H1 (cell line): ENCODE measurements at regions not wholly inside any gene's neighbourhood (a gene's known extent, or its start where the extent isn't known, plus 50 kb on each side); places are given as distances from the start of the nearest gene placed in this dataset.

Experiments
- CTCF ChIA-PET: fragments of 300-600 bp; sonication (Branson Sonifier 250); formaldehyde crosslinking; loops from one replicate; lab custom pipeline; 2021; ENCODE audit not compliant: partially characterized antibody; lab: Charles Lee
- POLR2A ChIA-PET: fragments of 300-600 bp; sonication (Branson Sonifier 250); formaldehyde crosslinking; loops from one replicate; lab custom pipeline; 2021; ENCODE audit warnings: inconsistent platforms; ENCODE audit not compliant: partially characterized antibody; lab: Charles Lee
- DNase-seq, 2 experiments: peaks; one replicate each; pipeline versions ENCODE4 v3.0.0 to v3.0.0-alpha.2; 2010 to 2022; ENCODE audit warnings: low spot score in 2 of 2, low read depth in 1 of 2, mixed read lengths in 1 of 2
- FAIRE-seq: peaks from 2 replicates; lab custom pipeline; 2011; peaks lifted over from hg19 to GRCh38; lab: Jason Lieb, UNC
- H2AFZ ChIP-seq: 2 replicates; pipeline ENCODE4 v1.8.1; 2012; ENCODE audit warnings: low read length, inconsistent platforms
- H2AK5ac ChIP-seq: 2 replicates; pipeline ENCODE4 v1.6.1; 2013; ENCODE audit warnings: low read depth, low read length
- H2BK120ac ChIP-seq: replicated peaks from 2 replicates; pipeline ENCODE3; 2013; ENCODE audit warnings: low read depth, low read length, inconsistent platforms
- H2BK12ac ChIP-seq: 2 replicates; pipeline ENCODE4 v1.6.1; 2013; ENCODE audit warnings: low read depth, low read length
- H2BK15ac ChIP-seq: 2 replicates; pipeline ENCODE4 v1.6.1; 2013; ENCODE audit warnings: low read length
- H2BK20ac ChIP-seq: 2 replicates; pipeline ENCODE4 v1.6.1; 2013; ENCODE audit warnings: low read length
- H2BK5ac ChIP-seq: 2 replicates; pipeline ENCODE4 v1.6.1; 2013; ENCODE audit warnings: low read depth, low read length
- H3K14ac ChIP-seq: 2 replicates; pipeline ENCODE4 v1.6.1; 2013; ENCODE audit warnings: inconsistent platforms; ENCODE audit not compliant: insufficient read length
- H3K18ac ChIP-seq: 2 replicates; pipeline ENCODE4 v1.6.1; 2013; ENCODE audit warnings: low read length; ENCODE audit errors: extremely low read depth
- H3K23ac ChIP-seq: 2 replicates; pipeline ENCODE4 v1.6.1; 2013; ENCODE audit warnings: inconsistent platforms; ENCODE audit not compliant: insufficient read length
- H3K23me2 ChIP-seq: 2 replicates; pipeline ENCODE4 v1.6.1; 2013; ENCODE audit warnings: low read depth, low read length
- H3K27ac ChIP-seq: 2 replicates; pipeline ENCODE4 v1.6.1; 2011; ENCODE audit warnings: low read depth, low read length, inconsistent platforms
- H3K27me3 ChIP-seq, 4 experiments: replicated peaks in 1 of 4; 1 replicate in 1 of 4; 2 replicates in 3 of 4; pipeline versions ENCODE4 v1.6.1 to v1.8.1; 2011 to 2013; ENCODE audit warnings: low read length in 3 of 4, mild to moderate bottlenecking in 3 of 4, inconsistent platforms in 2 of 4, mixed read lengths in 2 of 4, moderate library complexity in 1 of 4; ENCODE audit not compliant: control insufficient read depth in 3 of 4, insufficient read depth in 3 of 4; ENCODE audit errors: extremely low read depth in 1 of 4
- H3K36me3 ChIP-seq, 4 experiments: 2 replicates each; pipeline versions ENCODE4 v1.6.1 to v1.8.1; 2011 to 2013; ENCODE audit warnings: mild to moderate bottlenecking in 4 of 4, low read length in 3 of 4, moderate library complexity in 2 of 4, control low read depth in 1 of 4, inconsistent platforms in 1 of 4; ENCODE audit not compliant: insufficient read depth in 4 of 4, control insufficient read depth in 2 of 4
- H3K4ac ChIP-seq: replicated peaks from 2 replicates; pipeline ENCODE3; 2013; ENCODE audit warnings: low read length, low read depth, mixed read lengths, inconsistent platforms; ENCODE audit not compliant: insufficient read length
- H3K4me1 ChIP-seq, 4 experiments: replicated peaks in 1 of 4; 1 replicate in 1 of 4; 2 replicates in 3 of 4; pipeline versions ENCODE4 v1.6.1 to v1.8.1; 2011 to 2013; ENCODE audit warnings: low read length in 3 of 4, inconsistent platforms in 2 of 4, mixed read lengths in 1 of 4; ENCODE audit not compliant: insufficient read depth in 4 of 4, control insufficient read depth in 3 of 4
- H3K4me2 ChIP-seq, 2 experiments: 2 replicates each; pipeline versions ENCODE4 v1.6.1 to v1.8.1; 2011 to 2013; ENCODE audit warnings: low read depth in 2 of 2, low read length in 2 of 2, control low read depth in 1 of 2, inconsistent platforms in 1 of 2, mild to moderate bottlenecking in 1 of 2; ENCODE audit not compliant: insufficient read depth in 1 of 2
- H3K4me3 ChIP-seq, 4 experiments: fragments of 200-600, 300-600 bp in 1 of 4; sonication (generic), shearing (Covaris generic), sonication (Bioruptor Twin) in 1 of 4; 2 replicates each; pipeline versions ENCODE4 v1.5.1 to v1.8.1; 2011 to 2016; ENCODE audit warnings: low read length in 4 of 4, low read depth in 3 of 4, control low read depth in 2 of 4, inconsistent platforms in 2 of 4, mild to moderate bottlenecking in 2 of 4, mixed read lengths in 1 of 4, moderate library complexity in 1 of 4; ENCODE audit not compliant: insufficient read depth in 2 of 4; ENCODE audit errors: extremely low read depth in 1 of 4
- H3K56ac ChIP-seq: replicated peaks from 2 replicates; pipeline ENCODE3; 2013; ENCODE audit warnings: low read depth, mild to moderate bottlenecking, mixed read lengths, low read length, inconsistent platforms; ENCODE audit not compliant: insufficient read length
- H3K79me1 ChIP-seq: 2 replicates; pipeline ENCODE4 v1.6.1; 2013; ENCODE audit warnings: low read depth, low read length, control low read depth
- H3K79me2 ChIP-seq, 2 experiments: 2 replicates each; pipeline versions ENCODE4 v1.6.1 to v1.8.1; 2012 to 2013; ENCODE audit warnings: low read length in 2 of 2, mild to moderate bottlenecking in 2 of 2, inconsistent platforms in 1 of 2; ENCODE audit not compliant: insufficient read depth in 2 of 2, control insufficient read depth in 1 of 2
- H3K9ac ChIP-seq, 4 experiments: replicated peaks in 1 of 4; 1 replicate in 1 of 4; 2 replicates in 3 of 4; pipeline versions ENCODE4 v1.6.1 to v1.8.1; 2011 to 2013; ENCODE audit warnings: low read depth in 3 of 4, low read length in 3 of 4, control low read depth in 2 of 4, mild to moderate bottlenecking in 2 of 4, moderate library complexity in 2 of 4, inconsistent platforms in 1 of 4; ENCODE audit errors: extremely low read depth in 1 of 4
- H3K9me3 ChIP-seq, 2 experiments: 2 replicates each; pipeline versions ENCODE4 v1.6.1 to v1.8.1; 2012 to 2013; ENCODE audit warnings: mild to moderate bottlenecking in 2 of 2, moderate library complexity in 2 of 2, control low read depth in 1 of 2, inconsistent platforms in 1 of 2, low read depth in 1 of 2, low read length in 1 of 2, mixed read lengths in 1 of 2; ENCODE audit not compliant: insufficient read depth in 2 of 2
- H4K20me1 ChIP-seq, 2 experiments: replicated peaks in 1 of 2; 2 replicates each; pipeline versions ENCODE3 to v1.8.1; 2011 to 2013; ENCODE audit warnings: inconsistent platforms in 2 of 2, low read length in 2 of 2, mild to moderate bottlenecking in 1 of 2; ENCODE audit not compliant: insufficient read depth in 2 of 2, control insufficient read depth in 1 of 2
- H4K5ac ChIP-seq: 2 replicates; pipeline ENCODE4 v1.6.1; 2013; ENCODE audit warnings: low read length, low read depth, mixed read lengths, inconsistent platforms; ENCODE audit not compliant: insufficient read length
- H4K8ac ChIP-seq: 2 replicates; pipeline ENCODE4 v1.8.0; 2013; ENCODE audit warnings: mild to moderate bottlenecking, moderate library complexity, low read length, inconsistent platforms; ENCODE audit not compliant: insufficient read depth; ENCODE audit errors: extremely low read depth
- H4K91ac ChIP-seq: replicated peaks from 2 replicates; pipeline ENCODE3; 2013; ENCODE audit warnings: low read length, mixed read lengths, inconsistent platforms; ENCODE audit not compliant: insufficient read length
- HDAC2 ChIP-seq, 2 experiments: fragments of 300-600 bp in 1 of 2; sonication (generic) in 1 of 2; IDR thresholded peaks; 2 replicates each; pipeline ENCODE4 v1.6.1; 2011 to 2012; ENCODE audit warnings: low read depth in 2 of 2, low read length in 2 of 2, mild to moderate bottlenecking in 2 of 2, moderate library complexity in 2 of 2, borderline replicate concordance in 1 of 2, inconsistent platforms in 1 of 2
- POU5F1 ChIP-seq: IDR thresholded peaks from 2 replicates; pipeline ENCODE4 v1.6.1; 2011; ENCODE audit warnings: low read depth, mild to moderate bottlenecking, low read length, moderate library complexity
- RAD21 ChIP-seq, 2 experiments: IDR thresholded peaks in 1 of 2; conservative IDR thresholded peaks in 1 of 2; 2 replicates each; pipeline ENCODE4 v1.6.1; 2011; ENCODE audit warnings: low read depth in 2 of 2, low read length in 2 of 2, improper control_type of control experiment in 1 of 2, inconsistent platforms in 1 of 2, mild to moderate bottlenecking in 1 of 2, moderate library complexity in 1 of 2
- RBBP5 ChIP-seq: IDR thresholded peaks from 2 replicates; pipeline ENCODE4 v1.7.1; 2012; ENCODE audit warnings: low read depth, mild to moderate bottlenecking, inconsistent platforms, low read length, moderate library complexity, borderline replicate concordance
- SIRT6 ChIP-seq: IDR thresholded peaks from one replicate; pipeline ENCODE4 v1.7.1; 2012; ENCODE audit warnings: low read length, inconsistent platforms
- SP1 ChIP-seq: IDR thresholded peaks from 2 replicates; pipeline ENCODE4 v1.6.1; 2011; ENCODE audit warnings: low read depth, low read length
- TAF7 ChIP-seq: optimal IDR thresholded peaks from 2 replicates; pipeline ENCODE3; 2011; ENCODE audit warnings: low read depth, mild to moderate bottlenecking, inconsistent platforms, low read length, moderate library complexity, borderline replicate concordance
- ZNF274 ChIP-seq: IDR thresholded peaks from 2 replicates; pipeline ENCODE4 v1.7.0; 2012; ENCODE audit warnings: low read length, borderline replicate concordance; ENCODE audit errors: extremely low read depth
- WGBS, 2 experiments: shearing (Covaris generic) in 1 of 2; methylation state at CpG; one replicate each; pipeline versions ENCODE4 v1.1.6 to v1.1.7; 2013 to 2015; ENCODE audit warnings: low lambda C conversion rate in 2 of 2, mixed read lengths in 2 of 2, inconsistent platforms in 1 of 2, low coverage in 1 of 2, missing lambda C conversion rate in 1 of 2; ENCODE audit not compliant: insufficient replicate concordance in 2 of 2, insufficient coverage in 1 of 2, insufficient read length in 1 of 2; ENCODE audit errors: extremely low coverage in 1 of 2, missing lambda C conversion rate in 1 of 2; 5-methylcytosine and 5-hydroxymethylcytosine counted together
- TF ChIP-seq, protein P1 (sequence below), 3 experiments: IDR thresholded peaks; 1 replicate in 2 of 3; 2 replicates in 1 of 3; pipeline versions ENCODE4 v1.5.1 to v1.6.1; 2011; ENCODE audit warnings: low read length in 3 of 3, mild to moderate bottlenecking in 3 of 3, inconsistent platforms in 2 of 3, low read depth in 1 of 3, moderate library complexity in 1 of 3; ENCODE audit not compliant: insufficient read depth in 1 of 3; ENCODE audit errors: control extremely low read depth in 1 of 3
- TF ChIP-seq, protein P2 (sequence below): IDR thresholded peaks from 2 replicates; pipeline ENCODE4 v1.6.1; 2012; ENCODE audit warnings: inconsistent platforms

DNA sequence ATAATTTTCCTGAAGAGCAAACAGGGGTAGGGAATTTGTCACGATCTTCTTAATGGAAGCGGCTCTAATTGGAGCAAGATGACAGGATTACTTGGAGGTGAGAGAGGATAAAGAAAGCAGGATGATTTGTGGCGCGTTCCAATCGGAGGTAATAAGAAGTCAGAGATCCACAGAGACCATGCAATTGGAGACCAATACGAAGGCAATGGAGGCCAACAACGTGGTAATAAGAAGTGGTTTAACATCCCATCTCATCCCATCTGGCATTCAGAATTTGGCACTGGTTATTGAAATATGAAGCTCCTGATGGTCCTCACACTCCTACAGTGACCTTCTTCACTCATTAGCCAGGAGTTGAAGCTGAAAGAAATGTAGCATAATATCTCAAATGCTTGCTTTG is 130.6 kb downstream of the DLEU7 start:
- Histone ChIP-seq H2AFZ (no peak overlapping the region), H2AK5ac (no peak overlapping the region), H3K36me3 (no peaks in the 10 kb centered on the region), H3K4me3 (no peak overlapping the region), H3K18ac (no peak overlapping the region), H3K56ac (no peak overlapping the region), H2BK15ac (no peak overlapping the region), H2BK5ac (no peak overlapping the region), H3K79me1 (no peaks in the 10 kb centered on the region), H3K23ac (no peak overlapping the region), H4K5ac (no peak overlapping the region), H3K79me2 (no peaks in the 10 kb centered on the region), H3K27ac (no peak overlapping the region), H3K27me3 (no peaks in the 10 kb centered on the region), H4K8ac (no peak overlapping the region), H3K14ac (no peak overlapping the region), H2BK20ac (no peak overlapping the region), H3K4me1 (no peaks in the 10 kb centered on the region), H3K9ac (no peak overlapping the region), H2BK12ac (no peak overlapping the region), H3K23me2 (no peaks in the 10 kb centered on the region), H4K91ac (no peak overlapping the region), H3K4me2 (no peak overlapping the region), H3K9me3 (no peaks in the 10 kb centered on the region), H2BK120ac (no peak overlapping the region), H3K4ac (no peak overlapping the region), H4K20me1 (no peaks in the 10 kb centered on the region)
- no peak for DNase-seq
- CTCF ChIA-PET, result interaction anchor here (1.1 to 1.6 kb wide), 2 partner anchors 9 to 264 kb away, joined by 3 to 4 read pairs; no protein-coding TSS in a partner anchor
- POLR2A ChIA-PET, result interaction anchor here (1.8 kb wide), 1 partner anchor 12 kb away, joined by 3 read pairs; no protein-coding TSS in a partner anchor
- WGBS, 2 experiments, result 88% methylated on average over 7 of the region's 7 CpGs; no CpG with 5 or more reads in 1 of the 2 experiments
- FAIRE-seq, result no peak
- TF ChIP-seq HDAC2 (IDR thresholded peaks at IDR 0.05; ENCODE audit: borderline replicate concordance in 1 of 2, low read depth in 2 of 2, low read length in 2 of 2) (no peak), RAD21 (IDR thresholded peaks at IDR 0.05 in 1 of 2, conservative IDR thresholded peaks at IDR 0.05 in 1 of 2; ENCODE audit: low read depth in 2 of 2, low read length in 2 of 2) (no peak), POU5F1 (no peak), ZNF274 (no peak), RBBP5 (no peak), TAF7 (no peak), SP1 (no peak), SIRT6 (no peak)
- TF ChIP-seq, protein P1, sequence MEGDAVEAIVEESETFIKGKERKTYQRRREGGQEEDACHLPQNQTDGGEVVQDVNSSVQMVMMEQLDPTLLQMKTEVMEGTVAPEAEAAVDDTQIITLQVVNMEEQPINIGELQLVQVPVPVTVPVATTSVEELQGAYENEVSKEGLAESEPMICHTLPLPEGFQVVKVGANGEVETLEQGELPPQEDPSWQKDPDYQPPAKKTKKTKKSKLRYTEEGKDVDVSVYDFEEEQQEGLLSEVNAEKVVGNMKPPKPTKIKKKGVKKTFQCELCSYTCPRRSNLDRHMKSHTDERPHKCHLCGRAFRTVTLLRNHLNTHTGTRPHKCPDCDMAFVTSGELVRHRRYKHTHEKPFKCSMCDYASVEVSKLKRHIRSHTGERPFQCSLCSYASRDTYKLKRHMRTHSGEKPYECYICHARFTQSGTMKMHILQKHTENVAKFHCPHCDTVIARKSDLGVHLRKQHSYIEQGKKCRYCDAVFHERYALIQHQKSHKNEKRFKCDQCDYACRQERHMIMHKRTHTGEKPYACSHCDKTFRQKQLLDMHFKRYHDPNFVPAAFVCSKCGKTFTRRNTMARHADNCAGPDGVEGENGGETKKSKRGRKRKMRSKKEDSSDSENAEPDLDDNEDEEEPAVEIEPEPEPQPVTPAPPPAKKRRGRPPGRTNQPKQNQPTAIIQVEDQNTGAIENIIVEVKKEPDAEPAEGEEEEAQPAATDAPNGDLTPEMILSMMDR (IDR thresholded peaks at IDR 0.05; ENCODE audit: control extremely low read depth in 1 of 3, insufficient read depth in 1 of 3, low read depth in 1 of 3, low read length in 3 of 3), result no peak
- TF ChIP-seq, protein P2, sequence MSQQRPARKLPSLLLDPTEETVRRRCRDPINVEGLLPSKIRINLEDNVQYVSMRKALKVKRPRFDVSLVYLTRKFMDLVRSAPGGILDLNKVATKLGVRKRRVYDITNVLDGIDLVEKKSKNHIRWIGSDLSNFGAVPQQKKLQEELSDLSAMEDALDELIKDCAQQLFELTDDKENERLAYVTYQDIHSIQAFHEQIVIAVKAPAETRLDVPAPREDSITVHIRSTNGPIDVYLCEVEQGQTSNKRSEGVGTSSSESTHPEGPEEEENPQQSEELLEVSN, result no peak
